AG10803 (cell line): ENCODE measurements at regions not wholly inside any gene's neighbourhood (a gene's known extent, or its start where the extent isn't known, plus 50 kb on each side); places are given as distances from the start of the nearest gene placed in this dataset.

Source experiments
- DNase-seq: peaks from one replicate; pipeline ENCODE4 v3.0.0; 2010; ENCODE audit warnings: low read depth
- H3K4me3 ChIP-seq: 2 replicates; pipeline ENCODE4 v1.5.1; 2011; ENCODE audit warnings: mild to moderate bottlenecking, low read length, control low read depth
- TF ChIP-seq, protein P1 (sequence below): conservative IDR thresholded peaks from 2 replicates; pipeline ENCODE4 v1.5.1; 2011; ENCODE audit warnings: mild to moderate bottlenecking, low read length, control low read depth, inconsistent platforms

DNA sequence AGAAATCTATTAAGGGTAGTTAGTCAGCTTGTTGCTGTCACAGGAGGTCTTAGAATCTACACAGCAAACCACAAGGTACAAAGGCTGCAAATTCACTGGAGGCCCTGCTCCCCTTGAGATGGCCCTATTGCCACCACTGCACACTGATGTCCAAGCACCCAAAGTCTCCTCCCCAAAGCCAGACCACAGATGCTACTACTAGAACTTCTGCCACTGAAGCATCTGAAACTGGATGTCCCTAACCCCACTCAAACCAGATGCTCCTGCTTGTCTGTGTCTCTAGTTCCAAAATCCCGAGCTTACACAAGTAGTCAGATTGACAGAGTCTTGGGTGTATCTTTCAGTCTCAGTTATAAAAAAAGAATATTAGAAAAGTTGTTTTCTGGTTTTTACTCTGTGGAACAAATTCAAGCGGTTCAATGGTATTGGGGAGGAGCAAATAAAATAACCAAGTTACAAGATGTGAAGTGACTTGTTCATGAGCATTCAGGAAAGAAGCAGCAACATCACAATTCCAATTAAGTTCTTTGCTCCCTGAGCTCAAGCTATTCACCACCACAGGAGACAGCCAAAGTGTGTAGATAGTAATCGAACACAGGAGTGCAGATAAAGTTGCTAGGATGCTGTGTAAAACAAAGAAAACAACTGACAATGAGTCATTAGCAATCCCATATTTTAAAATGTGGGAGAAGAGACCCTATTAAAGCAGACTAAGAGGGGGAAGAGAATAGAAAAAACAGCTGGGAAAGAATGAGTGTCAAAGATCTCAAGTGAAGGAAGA is 352.3 kb downstream of the PDGFC start:
- TF ChIP-seq, protein P1, sequence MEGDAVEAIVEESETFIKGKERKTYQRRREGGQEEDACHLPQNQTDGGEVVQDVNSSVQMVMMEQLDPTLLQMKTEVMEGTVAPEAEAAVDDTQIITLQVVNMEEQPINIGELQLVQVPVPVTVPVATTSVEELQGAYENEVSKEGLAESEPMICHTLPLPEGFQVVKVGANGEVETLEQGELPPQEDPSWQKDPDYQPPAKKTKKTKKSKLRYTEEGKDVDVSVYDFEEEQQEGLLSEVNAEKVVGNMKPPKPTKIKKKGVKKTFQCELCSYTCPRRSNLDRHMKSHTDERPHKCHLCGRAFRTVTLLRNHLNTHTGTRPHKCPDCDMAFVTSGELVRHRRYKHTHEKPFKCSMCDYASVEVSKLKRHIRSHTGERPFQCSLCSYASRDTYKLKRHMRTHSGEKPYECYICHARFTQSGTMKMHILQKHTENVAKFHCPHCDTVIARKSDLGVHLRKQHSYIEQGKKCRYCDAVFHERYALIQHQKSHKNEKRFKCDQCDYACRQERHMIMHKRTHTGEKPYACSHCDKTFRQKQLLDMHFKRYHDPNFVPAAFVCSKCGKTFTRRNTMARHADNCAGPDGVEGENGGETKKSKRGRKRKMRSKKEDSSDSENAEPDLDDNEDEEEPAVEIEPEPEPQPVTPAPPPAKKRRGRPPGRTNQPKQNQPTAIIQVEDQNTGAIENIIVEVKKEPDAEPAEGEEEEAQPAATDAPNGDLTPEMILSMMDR = no peak
- H3K4me3 ChIP-seq = no peak overlapping the region
- no peak for DNase-seq

DNA sequence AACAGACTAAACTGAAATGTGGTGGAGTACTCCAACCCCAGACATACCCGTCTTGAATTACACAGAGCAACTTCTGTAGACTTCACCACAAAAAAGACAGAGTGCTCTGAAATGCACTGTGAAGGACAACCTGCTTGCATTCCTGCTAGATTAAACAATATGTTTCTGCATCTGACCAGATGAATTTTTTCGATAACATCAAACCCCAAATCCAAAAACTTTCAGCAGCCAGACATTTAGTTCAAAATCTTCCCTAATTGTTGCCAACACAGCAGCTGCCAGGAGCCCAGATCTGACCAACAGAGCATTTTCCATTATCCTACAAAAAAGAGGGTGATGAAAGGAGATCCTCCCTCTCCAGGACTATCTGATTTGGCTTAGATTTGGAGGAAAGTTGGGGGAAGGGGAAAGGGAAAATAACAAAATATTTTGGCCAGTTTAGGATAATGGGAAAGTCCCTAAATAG is 356.5 kb downstream of the PDGFC start:
- no peak overlapping the region for H3K4me3 ChIP-seq

DNA sequence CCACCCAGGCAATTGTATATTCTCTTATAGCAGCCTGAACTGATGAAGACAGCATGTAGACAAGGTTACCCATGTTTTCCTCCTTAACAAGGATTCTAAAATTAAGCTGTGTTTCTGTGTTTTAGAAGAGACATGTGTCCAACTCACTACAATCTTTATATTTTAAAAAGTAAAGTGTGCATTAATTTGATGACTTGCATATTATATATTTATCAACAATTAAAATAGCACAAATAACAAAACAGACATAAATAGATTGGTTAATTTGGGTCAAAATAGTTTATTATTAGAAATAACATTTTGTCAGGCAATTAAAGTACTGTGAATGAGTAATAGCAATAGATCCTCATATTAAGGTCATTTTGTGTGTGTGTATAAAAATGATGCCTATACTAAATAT is 357.1 kb downstream of the PDGFC start:
- no peak for DNase-seq
- H3K4me3 ChIP-seq = no peak overlapping the region
- TF ChIP-seq, protein P1 = no peak

More for the DNA sequence above, 356.5 kb downstream of the PDGFC start:
- TF ChIP-seq, protein P1 = no peak
- peak; percentile 99 for DNase-seq

GRCh38 chr4:156609421-156609820 is 362.2 kb downstream of the PDGFC start:
- no peak for DNase-seq
- no peak overlapping the region for H3K4me3 ChIP-seq
- TF ChIP-seq, protein P1 = no peak

DNA sequence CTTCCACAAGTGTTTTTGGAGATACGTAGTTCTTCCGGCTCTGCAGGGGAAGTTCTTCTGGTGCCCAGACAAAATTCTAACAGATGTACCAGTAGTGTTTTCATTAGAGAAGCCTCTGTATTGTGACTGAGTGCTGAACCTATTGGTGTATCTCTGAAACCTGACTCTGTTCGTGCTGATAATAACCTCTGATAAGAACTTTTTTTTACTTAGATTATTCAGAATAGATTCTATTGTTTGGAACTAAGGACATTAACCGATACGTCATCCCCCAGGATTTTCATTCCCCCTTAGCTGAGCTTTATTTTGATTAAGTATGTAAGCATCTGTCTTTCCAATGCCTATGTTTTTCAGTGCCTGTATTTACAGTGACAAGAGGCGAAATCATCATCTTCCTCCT is 362.9 kb downstream of the PDGFC start:
- TF ChIP-seq, protein P1 = no peak
- DNase-seq = no peak
- no peak overlapping the region for H3K4me3 ChIP-seq

- no peak overlapping the region for H3K4me3 ChIP-seq
- no peak for DNase-seq
- TF ChIP-seq, protein P1 = no peak
Observed at GRCh38 chr4:156607478-156607857, 364.1 kb downstream of the PDGFC start.
